ENCODE measurements at regions not wholly inside any gene's neighbourhood (a gene's known extent, or its start where the extent isn't known, plus 50 kb on each side); places are given as distances from the start of the nearest gene placed in this dataset.

DNA sequence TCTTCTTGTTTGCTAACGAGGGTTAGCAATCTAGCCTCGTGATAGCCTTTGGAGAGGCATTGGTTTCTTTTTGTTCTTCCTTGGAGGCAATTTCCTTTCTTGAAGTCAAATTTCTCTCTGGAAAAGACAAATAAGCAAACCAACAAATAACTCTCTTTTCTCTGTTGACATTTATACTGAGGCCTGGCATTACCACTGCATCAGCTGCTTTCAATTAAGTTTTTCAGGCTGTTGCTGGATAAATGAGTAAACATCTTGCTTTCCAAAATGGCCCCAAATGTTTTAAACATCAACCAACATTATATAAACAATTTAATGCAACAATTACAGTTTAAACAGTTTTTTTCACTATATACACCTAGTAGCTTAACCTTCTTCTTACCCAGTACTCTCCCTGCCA, 264.4 kb downstream of the HTR1A start:
- Histone ChIP-seq H3K4me3 (IDR thresholded peaks at IDR 0.05; ENCODE audit: insufficient read depth, low read depth, low read length) (no peak overlapping the region), H3K36me3 (ENCODE audit: insufficient read depth) (no peaks in the 10 kb centered on the region), H4K20me1 (ENCODE audit: insufficient read depth) (no peaks in the 10 kb centered on the region), H2AFZ (ENCODE audit: low read depth) (no peak overlapping the region), H3K27ac (no peak overlapping the region), H3K27me3 (ENCODE audit: insufficient read depth, low read depth) (no peaks in the 10 kb centered on the region), H3K9ac (no peak overlapping the region), H3K79me2 (ENCODE audit: insufficient read depth, low read depth) (no peaks in the 10 kb centered on the region), H3K4me2 (no peak overlapping the region), H3K4me1 (ENCODE audit: low read depth, poor library complexity, severe bottlenecking) (no peaks in the 10 kb centered on the region)
- TF ChIP-seq, protein P1, sequence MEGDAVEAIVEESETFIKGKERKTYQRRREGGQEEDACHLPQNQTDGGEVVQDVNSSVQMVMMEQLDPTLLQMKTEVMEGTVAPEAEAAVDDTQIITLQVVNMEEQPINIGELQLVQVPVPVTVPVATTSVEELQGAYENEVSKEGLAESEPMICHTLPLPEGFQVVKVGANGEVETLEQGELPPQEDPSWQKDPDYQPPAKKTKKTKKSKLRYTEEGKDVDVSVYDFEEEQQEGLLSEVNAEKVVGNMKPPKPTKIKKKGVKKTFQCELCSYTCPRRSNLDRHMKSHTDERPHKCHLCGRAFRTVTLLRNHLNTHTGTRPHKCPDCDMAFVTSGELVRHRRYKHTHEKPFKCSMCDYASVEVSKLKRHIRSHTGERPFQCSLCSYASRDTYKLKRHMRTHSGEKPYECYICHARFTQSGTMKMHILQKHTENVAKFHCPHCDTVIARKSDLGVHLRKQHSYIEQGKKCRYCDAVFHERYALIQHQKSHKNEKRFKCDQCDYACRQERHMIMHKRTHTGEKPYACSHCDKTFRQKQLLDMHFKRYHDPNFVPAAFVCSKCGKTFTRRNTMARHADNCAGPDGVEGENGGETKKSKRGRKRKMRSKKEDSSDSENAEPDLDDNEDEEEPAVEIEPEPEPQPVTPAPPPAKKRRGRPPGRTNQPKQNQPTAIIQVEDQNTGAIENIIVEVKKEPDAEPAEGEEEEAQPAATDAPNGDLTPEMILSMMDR (conservative IDR thresholded peaks at IDR 0.05; ENCODE audit: low read depth, low read length), result no peak

- no peak overlapping the region for H2AFZ ChIP-seq (ENCODE audit: low read depth)
- no peak overlapping the region for H3K4me3 ChIP-seq (IDR thresholded peaks at IDR 0.05; ENCODE audit: insufficient read depth, low read depth, low read length)
- H3K4me1 ChIP-seq (ENCODE audit: low read depth, poor library complexity, severe bottlenecking), result no peaks in the 10 kb centered on the region
- H3K36me3 ChIP-seq (ENCODE audit: insufficient read depth), result no peaks in the 10 kb centered on the region
- TF ChIP-seq, protein P1 (conservative IDR thresholded peaks at IDR 0.05; ENCODE audit: low read depth, low read length), result no peak
- H3K27ac ChIP-seq, result no peak overlapping the region
- no peaks in the 10 kb centered on the region for H4K20me1 ChIP-seq (ENCODE audit: insufficient read depth)
- no peak overlapping the region for H3K4me2 ChIP-seq
- H3K27me3 ChIP-seq (ENCODE audit: insufficient read depth, low read depth), result no peaks in the 10 kb centered on the region
- H3K79me2 ChIP-seq (ENCODE audit: insufficient read depth, low read depth), result no peaks in the 10 kb centered on the region
- no peak overlapping the region for H3K9ac ChIP-seq
Measured at GRCh38 chr5:63690546-63690945, 271.7 kb downstream of the HTR1A start.

DNA sequence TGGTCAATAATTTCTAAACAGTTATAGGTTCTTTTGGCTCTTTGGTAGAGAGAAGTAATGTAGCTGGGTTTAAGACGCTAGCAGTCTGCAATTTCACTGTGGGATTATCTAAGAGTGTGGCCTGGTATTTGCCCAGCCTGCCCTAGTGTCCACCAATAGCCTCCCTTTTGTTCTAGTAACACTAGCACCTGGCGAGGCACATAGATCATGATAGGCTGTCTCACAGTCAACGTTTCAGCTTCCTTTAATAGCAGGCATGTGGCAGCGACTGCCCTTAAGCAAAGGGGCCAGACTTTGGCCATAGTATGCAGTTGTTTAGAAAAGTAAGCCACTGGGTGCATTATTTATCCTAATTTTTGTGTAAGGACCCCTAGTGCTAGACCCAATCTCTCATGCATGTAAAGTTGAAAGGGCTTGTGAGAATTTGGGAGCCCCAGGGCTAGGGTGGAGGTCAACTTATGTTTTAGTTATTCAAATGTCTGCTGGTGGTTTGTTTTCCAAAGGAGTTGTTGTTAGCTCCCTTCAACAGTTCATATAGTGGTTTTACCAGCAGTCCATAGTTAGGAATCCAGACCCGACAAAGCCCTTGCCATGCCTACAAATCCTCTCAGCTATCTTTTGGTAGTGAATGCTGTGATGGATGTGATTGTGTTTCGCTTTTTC, 274.3 kb downstream of the HTR1A start:
- H3K79me2 ChIP-seq (ENCODE audit: insufficient read depth, low read depth), result no peaks in the 10 kb centered on the region
- no peak overlapping the region for H3K9ac ChIP-seq
- H3K27ac ChIP-seq, result no peak overlapping the region
- no peak overlapping the region for H3K4me3 ChIP-seq (IDR thresholded peaks at IDR 0.05; ENCODE audit: insufficient read depth, low read depth, low read length)
- TF ChIP-seq, protein P1 (conservative IDR thresholded peaks at IDR 0.05; ENCODE audit: low read depth, low read length), result no peak
- H3K4me1 ChIP-seq (ENCODE audit: low read depth, poor library complexity, severe bottlenecking), result no peaks in the 10 kb centered on the region
- H2AFZ ChIP-seq (ENCODE audit: low read depth), result no peak overlapping the region
- no peaks in the 10 kb centered on the region for H3K36me3 ChIP-seq (ENCODE audit: insufficient read depth)
- H3K4me2 ChIP-seq, result no peak overlapping the region
- no peaks in the 10 kb centered on the region for H4K20me1 ChIP-seq (ENCODE audit: insufficient read depth)
- H3K27me3 ChIP-seq (ENCODE audit: insufficient read depth, low read depth), result no peaks in the 10 kb centered on the region

GRCh38 chr5:63686938-63687337, 275.3 kb downstream of the HTR1A start:
- Histone ChIP-seq H3K27me3 (ENCODE audit: insufficient read depth, low read depth) (no peaks in the 10 kb centered on the region), H3K79me2 (ENCODE audit: insufficient read depth, low read depth) (no peaks in the 10 kb centered on the region), H3K4me3 (IDR thresholded peaks at IDR 0.05; ENCODE audit: insufficient read depth, low read depth, low read length) (no peak overlapping the region), H3K27ac (no peak overlapping the region), H3K36me3 (ENCODE audit: insufficient read depth) (no peaks in the 10 kb centered on the region), H3K4me1 (ENCODE audit: low read depth, poor library complexity, severe bottlenecking) (no peaks in the 10 kb centered on the region), H4K20me1 (ENCODE audit: insufficient read depth) (no peaks in the 10 kb centered on the region), H2AFZ (ENCODE audit: low read depth) (no peak overlapping the region), H3K9ac (no peak overlapping the region), H3K4me2 (no peak overlapping the region)
- TF ChIP-seq, protein P1 (conservative IDR thresholded peaks at IDR 0.05; ENCODE audit: low read depth, low read length), result no peak
